ENCODE measurements at regions not wholly inside any gene's neighbourhood (a gene's known extent, or its start where the extent isn't known, plus 50 kb on each side); places are given as distances from the start of the nearest gene placed in this dataset.

DNA sequence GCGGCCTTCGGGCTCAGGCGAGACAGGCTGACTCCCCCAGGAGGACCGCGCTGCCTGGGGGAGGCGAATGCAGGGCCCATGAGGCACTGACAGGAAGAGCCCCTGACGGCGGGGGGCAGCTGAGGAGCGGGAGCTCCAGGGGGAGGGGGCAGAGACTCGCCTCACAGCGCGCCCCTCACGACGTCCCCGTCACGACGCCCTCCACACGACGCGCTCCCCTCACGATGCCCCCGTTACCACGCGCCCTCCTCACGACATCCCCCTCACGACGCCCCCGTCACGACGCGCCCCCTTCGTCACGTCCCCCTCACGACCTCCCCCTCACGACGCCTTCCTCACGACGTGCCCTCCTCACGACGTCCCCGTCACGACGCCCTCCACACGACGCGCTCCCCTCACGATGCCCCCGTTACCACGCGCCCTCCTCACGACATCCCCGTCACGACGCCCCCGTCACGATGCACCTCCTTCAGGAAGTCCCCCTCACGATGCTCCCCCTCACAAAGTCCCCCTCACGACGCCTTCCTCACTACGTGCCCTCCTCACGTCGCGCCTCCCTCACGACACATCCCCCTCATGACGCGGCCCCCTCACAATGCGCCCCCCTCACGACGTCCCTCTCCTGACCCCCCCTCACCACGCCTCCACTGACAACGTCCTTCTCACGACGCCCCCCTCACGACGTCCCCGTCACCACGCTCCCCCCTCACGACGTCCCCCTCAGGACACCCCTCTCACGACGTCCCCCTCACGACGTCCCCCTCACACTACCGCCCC, 99.6 kb downstream of the ING1 start:
- Histone ChIP-seq H3K4me1 (ENCODE audit: control insufficient read depth in 1 of 2, insufficient read depth in 2 of 2, low read length in 2 of 2) (no peaks in the 10 kb centered on the region), H3K36me3 (ENCODE audit: control insufficient read depth in 1 of 2, insufficient read depth in 2 of 2, low read length in 2 of 2) (no peaks in the 10 kb centered on the region), H4K20me1 (ENCODE audit: insufficient read depth) (no peaks in the 10 kb centered on the region), H3K4me2 (ENCODE audit: low read length) (no peak overlapping the region), H2AFZ (ENCODE audit: low read depth, low read length, poor library complexity, severe bottlenecking) (no peak overlapping the region), H3K9me3 (ENCODE audit: control insufficient read depth in 1 of 2, insufficient read depth in 1 of 2, low read depth in 1 of 2, low read length in 2 of 2) (no peaks in the 10 kb centered on the region), H3K79me2 (ENCODE audit: insufficient read depth, low read length) (no peaks in the 10 kb centered on the region), H3K27ac (ENCODE audit: low read depth, low read length) (no peak overlapping the region), H3K9me2 (ENCODE audit: insufficient read depth) (no peaks in the 10 kb centered on the region), H3K4me3 (replicated peaks in 1 of 2; ENCODE audit: low read depth in 1 of 2, low read length in 2 of 2) (no peak overlapping the region), H3K9ac (ENCODE audit: low read length) (no peak overlapping the region), H3K27me3 (ENCODE audit: insufficient read depth, low read length) (no peaks in the 10 kb centered on the region)
- TF ChIP-seq ELF1 (IDR thresholded peaks at IDR 0.05; ENCODE audit: borderline replicate concordance, low read depth) (no peak), CTCF (IDR thresholded peaks at IDR 0.05 in 2 of 3, conservative IDR thresholded peaks at IDR 0.05 in 1 of 3; ENCODE audit: borderline replicate concordance in 1 of 3, insufficient read depth in 1 of 3, low read depth in 2 of 3, low read length in 2 of 3) (no peak), POLR2AphosphoS5 (IDR thresholded peaks at IDR 0.05; ENCODE audit: low read depth, low read length) (no peak), POLR2A (IDR thresholded peaks at IDR 0.05; ENCODE audit: borderline replicate concordance, extremely low read depth, insufficient read depth, insufficient read length) (no peak), TCF7L2 (IDR thresholded peaks at IDR 0.05; ENCODE audit: borderline replicate concordance, extremely low read depth, insufficient read depth, insufficient read length) (no peak), YY1 (IDR thresholded peaks at IDR 0.05; ENCODE audit: extremely low read depth, insufficient replicate concordance, low read depth, low read length) (no peak), SRF (IDR thresholded peaks at IDR 0.05; ENCODE audit: low read depth) (no peak), EZH2phosphoT487 (IDR thresholded peaks at IDR 0.05; ENCODE audit: borderline replicate concordance) (no peak), CBX3 (IDR thresholded peaks at IDR 0.05; ENCODE audit: low read depth) (no peak), EGR1 (IDR thresholded peaks at IDR 0.05; ENCODE audit: low read depth) (no peak), ZFX (IDR thresholded peaks at IDR 0.05) (no peak), FOSL1 (IDR thresholded peaks at IDR 0.05; ENCODE audit: low read depth) (no peak), SP1 (IDR thresholded peaks at IDR 0.05; ENCODE audit: low read depth) (no peak), EZH2 (IDR thresholded peaks at IDR 0.05) (no peak)
- TF ChIP-seq, protein P1, sequence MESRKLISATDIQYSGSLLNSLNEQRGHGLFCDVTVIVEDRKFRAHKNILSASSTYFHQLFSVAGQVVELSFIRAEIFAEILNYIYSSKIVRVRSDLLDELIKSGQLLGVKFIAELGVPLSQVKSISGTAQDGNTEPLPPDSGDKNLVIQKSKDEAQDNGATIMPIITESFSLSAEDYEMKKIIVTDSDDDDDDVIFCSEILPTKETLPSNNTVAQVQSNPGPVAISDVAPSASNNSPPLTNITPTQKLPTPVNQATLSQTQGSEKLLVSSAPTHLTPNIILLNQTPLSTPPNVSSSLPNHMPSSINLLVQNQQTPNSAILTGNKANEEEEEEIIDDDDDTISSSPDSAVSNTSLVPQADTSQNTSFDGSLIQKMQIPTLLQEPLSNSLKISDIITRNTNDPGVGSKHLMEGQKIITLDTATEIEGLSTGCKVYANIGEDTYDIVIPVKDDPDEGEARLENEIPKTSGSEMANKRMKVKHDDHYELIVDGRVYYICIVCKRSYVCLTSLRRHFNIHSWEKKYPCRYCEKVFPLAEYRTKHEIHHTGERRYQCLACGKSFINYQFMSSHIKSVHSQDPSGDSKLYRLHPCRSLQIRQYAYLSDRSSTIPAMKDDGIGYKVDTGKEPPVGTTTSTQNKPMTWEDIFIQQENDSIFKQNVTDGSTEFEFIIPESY (IDR thresholded peaks at IDR 0.05; ENCODE audit: extremely low read depth, insufficient replicate concordance, low read length), result no peak
- TF ChIP-seq, protein P2, sequence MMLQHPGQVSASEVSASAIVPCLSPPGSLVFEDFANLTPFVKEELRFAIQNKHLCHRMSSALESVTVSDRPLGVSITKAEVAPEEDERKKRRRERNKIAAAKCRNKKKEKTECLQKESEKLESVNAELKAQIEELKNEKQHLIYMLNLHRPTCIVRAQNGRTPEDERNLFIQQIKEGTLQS (IDR thresholded peaks at IDR 0.05), result no peak
- ChIA-PET POLR2A (no interaction called here), RAD21 (ENCODE audit: low non-redundant PET in 1 of 2, low total read pairs in 2 of 2, uncharacterized antibody in 2 of 2, unreplicated experiment in 2 of 2) (no interaction called here), CTCF (no interaction called here)
- no TSS peak for BruUV-seq (replicated peaks)
- ATAC-seq (no peak), DNase-seq (ENCODE audit: low read depth, low spot score) (no peak)
- intact Hi-C loops (cut with micrococcal nuclease), result no loop called here
